Fibroblast of lung (primary cell): ENCODE measurements at regions not wholly inside any gene's neighbourhood (a gene's known extent, or its start where the extent isn't known, plus 50 kb on each side); places are given as distances from the start of the nearest gene placed in this dataset.

Experiments used
- DNase-seq, 2 donors: peaks; one replicate each; pipeline versions ENCODE4 v3.0.0 to v3.0.0-alpha.2; 2010; ENCODE audit warnings: low read depth in 2 of 2
- H2AFZ ChIP-seq: 2 replicates; pipeline ENCODE4 v1.5.1; 2012; ENCODE audit warnings: low read length, control low read depth, inconsistent platforms
- H3K27ac ChIP-seq: 2 replicates; pipeline ENCODE4 v1.5.1; 2011; ENCODE audit warnings: low read length, control low read depth; ENCODE audit not compliant: insufficient read depth
- H3K27me3 ChIP-seq: 2 replicates; pipeline ENCODE4 v1.5.1; 2011; ENCODE audit warnings: mild to moderate bottlenecking, low read length; ENCODE audit not compliant: control insufficient read depth, insufficient read depth
- H3K36me3 ChIP-seq: 2 replicates; pipeline ENCODE4 v1.5.1; 2011; ENCODE audit warnings: low read length; ENCODE audit not compliant: control insufficient read depth, insufficient read depth
- H3K4me1 ChIP-seq: 2 replicates; pipeline ENCODE4 v1.5.1; 2011; ENCODE audit warnings: low read length; ENCODE audit not compliant: control insufficient read depth, insufficient read depth; ENCODE audit errors: extremely low read depth
- H3K4me2 ChIP-seq: 2 replicates; pipeline ENCODE4 v1.5.1; 2011; ENCODE audit warnings: low read length, control low read depth; ENCODE audit not compliant: insufficient read depth; ENCODE audit errors: extremely low read depth
- H3K4me3 ChIP-seq, 4 experiments: fragments of 200-600 bp in 1 of 4; sonication (generic) in 1 of 4; replicated peaks in 1 of 4; 2 replicates each; pipeline ENCODE4 v1.5.1; 2011 to 2016; ENCODE audit warnings: low read length in 4 of 4, low read depth in 3 of 4, mild to moderate bottlenecking in 3 of 4, control low read depth in 2 of 4, inconsistent platforms in 1 of 4, mixed read lengths in 1 of 4; ENCODE audit not compliant: insufficient read depth in 1 of 4; ENCODE audit errors: control extremely low read depth in 1 of 4
- H3K79me2 ChIP-seq: 2 replicates; pipeline ENCODE4 v1.5.1; 2012; ENCODE audit warnings: mild to moderate bottlenecking, low read length, inconsistent platforms; ENCODE audit not compliant: control insufficient read depth, insufficient read depth
- H3K9ac ChIP-seq: 2 replicates; pipeline ENCODE4 v1.5.1; 2011; ENCODE audit warnings: mild to moderate bottlenecking, low read length, control low read depth; ENCODE audit not compliant: insufficient read depth
- H3K9me3 ChIP-seq: 2 replicates; pipeline ENCODE4 v1.5.1; 2012; ENCODE audit warnings: low read depth, low read length; ENCODE audit not compliant: control insufficient read depth, insufficient read depth
- H4K20me1 ChIP-seq: 2 replicates; pipeline ENCODE4 v1.5.1; 2011; ENCODE audit warnings: low read length; ENCODE audit not compliant: control insufficient read depth, insufficient read depth; ENCODE audit errors: extremely low read depth
- CTCF ChIP-seq, 2 donors: IDR thresholded peaks in 1 of 2; conservative IDR thresholded peaks in 1 of 2; 1 replicate in 1 of 2; 2 replicates in 1 of 2; pipeline ENCODE4 v1.5.1; 2011 to 2012; ENCODE audit warnings: low read length in 2 of 2, control low read depth in 1 of 2, inconsistent platforms in 1 of 2, low read depth in 1 of 2, mild to moderate bottlenecking in 1 of 2
- EZH2 ChIP-seq: IDR thresholded peaks from 2 replicates; pipeline ENCODE4 v1.5.1; 2012; ENCODE audit warnings: low read length, control low read depth, mild to moderate bottlenecking; ENCODE audit errors: missing control alignments

- H3K4me1 ChIP-seq = no peaks in the 10 kb centered on the region
- H3K9ac ChIP-seq = no peak overlapping the region
- TF ChIP-seq EZH2 (no peak), CTCF (conservative IDR thresholded peaks at IDR 0.05 in 1 of 2, IDR thresholded peaks at IDR 0.05 in 1 of 2; ENCODE audit: low read depth in 1 of 2, low read length in 2 of 2) (no peak)
- DNase-seq = no peak
- H3K79me2 ChIP-seq = no peaks in the 10 kb centered on the region
- H3K4me3 ChIP-seq = no peak overlapping the region
- H2AFZ ChIP-seq = no peak overlapping the region
- H4K20me1 ChIP-seq = no peaks in the 10 kb centered on the region
- H3K27me3 ChIP-seq = no peaks in the 10 kb centered on the region
- no peaks in the 10 kb centered on the region for H3K36me3 ChIP-seq
- H3K27ac ChIP-seq = no peak overlapping the region
- H3K4me2 ChIP-seq = no peak overlapping the region
- no peaks in the 10 kb centered on the region for H3K9me3 ChIP-seq
Observed at GRCh38 chr5:67358186-67358585, 161.6 kb upstream of the CD180 start.

- no peak overlapping the region for H3K4me2 ChIP-seq
- H3K4me1 ChIP-seq = no peaks in the 10 kb centered on the region
- H3K9ac ChIP-seq = no peak overlapping the region
- no peaks in the 10 kb centered on the region for H4K20me1 ChIP-seq
- no peaks in the 10 kb centered on the region for H3K36me3 ChIP-seq
- H3K27ac ChIP-seq = no peak overlapping the region
- no peak for TF ChIP-seq CTCF (conservative IDR thresholded peaks at IDR 0.05 in 1 of 2, IDR thresholded peaks at IDR 0.05 in 1 of 2; ENCODE audit: low read depth in 1 of 2, low read length in 2 of 2)
- no peak for TF ChIP-seq EZH2
- H3K27me3 ChIP-seq = no peaks in the 10 kb centered on the region
- DNase-seq = no peak
- no peaks in the 10 kb centered on the region for H3K9me3 ChIP-seq
- no peaks in the 10 kb centered on the region for H3K79me2 ChIP-seq
- H3K4me3 ChIP-seq = no peak overlapping the region
- no peak overlapping the region for H2AFZ ChIP-seq
Observed at GRCh38 chr5:67355120-67355713, 158.6 kb upstream of the CD180 start.

- peak; percentile 40 to 57 for DNase-seq
- Histone ChIP-seq H3K36me3 (no peaks in the 10 kb centered on the region), H4K20me1 (no peaks in the 10 kb centered on the region), H3K9me3 (no peaks in the 10 kb centered on the region), H3K4me3 (no peak overlapping the region), H2AFZ (no peak overlapping the region), H3K4me1 (no peaks in the 10 kb centered on the region), H3K27ac (no peak overlapping the region), H3K4me2 (no peak overlapping the region), H3K27me3 (no peaks in the 10 kb centered on the region), H3K9ac (no peak overlapping the region), H3K79me2 (no peaks in the 10 kb centered on the region)
- TF ChIP-seq CTCF (conservative IDR thresholded peaks at IDR 0.05 in 1 of 2, IDR thresholded peaks at IDR 0.05 in 1 of 2; ENCODE audit: low read depth in 1 of 2, low read length in 2 of 2) (no peak), EZH2 (no peak)
Observed at GRCh38 chr5:67353500-67354450, 157.2 kb upstream of the CD180 start.
